Gastrocnemius medialis (tissue), 4 donors: ENCODE measurements at regions not wholly inside any gene's neighbourhood (a gene's known extent, or its start where the extent isn't known, plus 50 kb on each side); places are given as distances from the start of the nearest gene placed in this dataset.

Source experiments
- ATAC-seq, 2 donors: fragments of 150-250 bp; one replicate each; pipeline ENCODE4 v1.9.1; 2016
- DNase-seq, 2 donors: peaks; one replicate each; pipeline ENCODE4 v3.0.0-alpha.2; 2019
- H3K27ac ChIP-seq, 4 donors: fragments of 200-600 bp; sonication (generic); 1 replicate in 1 of 4; 2 replicates in 3 of 4; pipeline ENCODE4 v1.5.1; 2016 to 2018; ENCODE audit warnings: mild to moderate bottlenecking in 2 of 4, moderate library complexity in 1 of 4
- H3K27me3 ChIP-seq, 3 donors: fragments of 200-600 bp; sonication (generic) in 2 of 3; 1 replicate in 1 of 3; 2 replicates in 2 of 3; pipeline versions ENCODE4 v1.5.1 to v1.6.0; 2016 to 2019; ENCODE audit warnings: mild to moderate bottlenecking in 1 of 3, moderate library complexity in 1 of 3
- H3K36me3 ChIP-seq, 2 donors: fragments of 200-600 bp; sonication (generic) in 1 of 2; one replicate each; pipeline ENCODE4 v1.5.1; 2017 to 2018
- H3K4me1 ChIP-seq, 2 donors: fragments of 200-600 bp; sonication (generic) in 1 of 2; one replicate each; pipeline ENCODE4 v1.5.1; 2016 to 2017; ENCODE audit warnings: mild to moderate bottlenecking in 2 of 2
- H3K4me3 ChIP-seq, 4 donors: fragments of 200-600 bp; sonication (generic) in 3 of 4; 1 replicate in 1 of 4; 2 replicates in 3 of 4; pipeline ENCODE4 v1.5.1; 2016 to 2019; ENCODE audit warnings: mild to moderate bottlenecking in 2 of 4
- H3K9me3 ChIP-seq, 3 donors: fragments of 200-600 bp; sonication (generic) in 2 of 3; 1 replicate in 1 of 3; 2 replicates in 2 of 3; pipeline ENCODE4 v1.5.1; 2016 to 2019
- POLR2A ChIP-seq, 2 donors: fragments of 450-650 bp; IDR thresholded peaks; one replicate each; pipeline ENCODE4 v1.6.1; 2017; ENCODE audit warnings: antibody characterized with exemption in 2 of 2, mild to moderate bottlenecking in 2 of 2, moderate library complexity in 2 of 2
- in situ Hi-C, 4 donors: fragments of 200-750 bp; cut with MboI; loops; one replicate each; pipeline versions ENCODE4 v1.15.0 to v1.8.0; 2017; ENCODE audit warnings: low sequenced_read_pairs in 4 of 4
- intact Hi-C: fragments of 100-400 bp; cut with DNase I; formaldehyde crosslinking; loops from one replicate; pipeline ENCODE4 v1.15.1; 2023; ENCODE audit warnings: low total_unique reads
- TF ChIP-seq, protein P1 (sequence below), 5 experiments: fragments of 450-650 bp in 3 of 5; fragments of 200-600 bp in 2 of 5; sonication (generic) in 2 of 5; IDR thresholded peaks in 4 of 5; conservative IDR thresholded peaks in 1 of 5; 1 replicate in 4 of 5; 2 replicates in 1 of 5; pipeline ENCODE4 v1.5.1; 2016 to 2019; ENCODE audit warnings: antibody characterized with exemption in 5 of 5, mild to moderate bottlenecking in 3 of 5, moderate library complexity in 3 of 5

- ATAC-seq (no peak), DNase-seq (no peak)
- no peaks in the 10 kb centered on the region for H3K27me3 ChIP-seq
- intact Hi-C loops, result no loop called here
- no peak overlapping the region for H3K4me3 ChIP-seq
- H3K36me3 ChIP-seq, result no peaks in the 10 kb centered on the region
- no peak overlapping the region for H3K27ac ChIP-seq
- TF ChIP-seq, protein P1, sequence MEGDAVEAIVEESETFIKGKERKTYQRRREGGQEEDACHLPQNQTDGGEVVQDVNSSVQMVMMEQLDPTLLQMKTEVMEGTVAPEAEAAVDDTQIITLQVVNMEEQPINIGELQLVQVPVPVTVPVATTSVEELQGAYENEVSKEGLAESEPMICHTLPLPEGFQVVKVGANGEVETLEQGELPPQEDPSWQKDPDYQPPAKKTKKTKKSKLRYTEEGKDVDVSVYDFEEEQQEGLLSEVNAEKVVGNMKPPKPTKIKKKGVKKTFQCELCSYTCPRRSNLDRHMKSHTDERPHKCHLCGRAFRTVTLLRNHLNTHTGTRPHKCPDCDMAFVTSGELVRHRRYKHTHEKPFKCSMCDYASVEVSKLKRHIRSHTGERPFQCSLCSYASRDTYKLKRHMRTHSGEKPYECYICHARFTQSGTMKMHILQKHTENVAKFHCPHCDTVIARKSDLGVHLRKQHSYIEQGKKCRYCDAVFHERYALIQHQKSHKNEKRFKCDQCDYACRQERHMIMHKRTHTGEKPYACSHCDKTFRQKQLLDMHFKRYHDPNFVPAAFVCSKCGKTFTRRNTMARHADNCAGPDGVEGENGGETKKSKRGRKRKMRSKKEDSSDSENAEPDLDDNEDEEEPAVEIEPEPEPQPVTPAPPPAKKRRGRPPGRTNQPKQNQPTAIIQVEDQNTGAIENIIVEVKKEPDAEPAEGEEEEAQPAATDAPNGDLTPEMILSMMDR (IDR thresholded peaks at IDR 0.05 in 4 of 5, conservative IDR thresholded peaks at IDR 0.05 in 1 of 5), result no peak
- TF ChIP-seq POLR2A (IDR thresholded peaks at IDR 0.05), result no peak
- in situ Hi-C loops, result no loop called here
- H3K9me3 ChIP-seq, result no peaks in the 10 kb centered on the region
- H3K4me1 ChIP-seq, result peaks cover 15 to 21% of the 10 kb centered on the region in 2 donors
These were observed 318.5 kb downstream of the CDK5RAP2 start for GRCh38 chr9:120261419-120261818.

GRCh38 chr9:120259100-120259499 is 320.9 kb downstream of the CDK5RAP2 start:
- no peak for DNase-seq

DNA sequence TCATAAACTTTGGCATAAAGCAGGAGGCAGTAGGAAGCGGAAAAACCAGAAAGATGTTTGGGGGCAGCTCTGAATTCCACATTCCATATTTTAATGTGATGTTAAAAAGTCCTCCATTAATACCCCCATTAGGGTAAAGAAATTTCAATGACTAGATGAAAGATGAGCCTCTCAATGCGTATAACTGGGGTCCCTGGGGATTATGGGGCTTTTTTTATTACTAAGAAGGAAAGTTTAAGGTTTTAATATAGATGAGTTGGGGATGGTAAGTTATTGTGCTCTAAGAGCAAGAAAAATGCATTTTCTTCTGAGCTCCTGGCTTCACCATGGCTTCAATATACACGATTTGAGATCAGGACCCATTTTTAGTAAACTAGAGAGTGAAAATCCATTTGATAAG is 321.9 kb downstream of the CDK5RAP2 start:
- Histone ChIP-seq H3K4me1 (peaks cover 0 to 1% of the 10 kb centered on the region in 2 donors), H3K4me3 (no peak overlapping the region), H3K27me3 (no peaks in the 10 kb centered on the region), H3K9me3 (no peaks in the 10 kb centered on the region), H3K36me3 (no peaks in the 10 kb centered on the region), H3K27ac (no peak overlapping the region)
- TF ChIP-seq POLR2A (IDR thresholded peaks at IDR 0.05), result no peak
- TF ChIP-seq, protein P1 (IDR thresholded peaks at IDR 0.05 in 4 of 5, conservative IDR thresholded peaks at IDR 0.05 in 1 of 5), result no peak
- ATAC-seq (no peak), DNase-seq (no peak)
- in situ Hi-C loops, result no loop called here
- intact Hi-C loops, result no loop called here

More at GRCh38 chr9:120259100-120259499, 320.9 kb downstream of the CDK5RAP2 start:
- in situ Hi-C loops, result no loop called here
- ATAC-seq, result no peak
- intact Hi-C loops, result no loop called here
- no peak for TF ChIP-seq POLR2A (IDR thresholded peaks at IDR 0.05)
- TF ChIP-seq, protein P1 (IDR thresholded peaks at IDR 0.05 in 4 of 5, conservative IDR thresholded peaks at IDR 0.05 in 1 of 5), result no peak
- no peak overlapping the region for H3K27ac ChIP-seq
- no peaks in the 10 kb centered on the region for H3K9me3 ChIP-seq
- peaks cover 0 to 5% of the 10 kb centered on the region in 2 donors for H3K4me1 ChIP-seq
- no peaks in the 10 kb centered on the region for H3K27me3 ChIP-seq
- no peak overlapping the region for H3K4me3 ChIP-seq
- no peaks in the 10 kb centered on the region for H3K36me3 ChIP-seq

DNA sequence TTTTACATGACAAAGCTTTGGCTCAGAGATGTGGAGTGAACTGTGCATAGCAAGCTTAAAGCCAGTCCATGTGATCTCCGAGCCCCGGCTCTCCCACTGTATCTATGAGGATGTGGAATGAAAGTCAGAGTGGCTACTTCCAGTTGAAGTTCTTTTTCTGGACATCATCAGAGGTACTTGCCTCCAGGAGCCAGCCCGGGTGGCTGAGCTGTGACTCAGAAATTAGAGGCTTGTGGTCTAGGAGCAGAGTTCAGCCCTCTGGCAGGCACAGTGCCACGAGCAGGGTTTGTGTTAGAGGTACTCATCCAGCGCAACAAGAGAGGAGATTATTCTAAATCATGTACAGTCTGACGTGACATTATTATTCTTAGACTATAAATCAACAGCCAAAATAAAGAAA is 322.5 kb downstream of the CDK5RAP2 start:
- intact Hi-C loops (no loop called here), in situ Hi-C loops (no loop called here)
- no peak overlapping the region for H3K27ac ChIP-seq
- no peaks in the 10 kb centered on the region for H3K9me3 ChIP-seq
- DNase-seq (no peak), ATAC-seq (no peak)
- H3K4me3 ChIP-seq, result no peak overlapping the region
- no peaks in the 10 kb centered on the region for H3K4me1 ChIP-seq
- no peaks in the 10 kb centered on the region for H3K27me3 ChIP-seq
- H3K36me3 ChIP-seq, result no peaks in the 10 kb centered on the region
- no peak for TF ChIP-seq POLR2A (IDR thresholded peaks at IDR 0.05)
- TF ChIP-seq, protein P1 (IDR thresholded peaks at IDR 0.05 in 4 of 5, conservative IDR thresholded peaks at IDR 0.05 in 1 of 5), result no peak

GRCh38 chr9:120256146-120256545 is 323.8 kb downstream of the CDK5RAP2 start:
- Histone ChIP-seq H3K36me3 (no peaks in the 10 kb centered on the region), H3K4me1 (no peaks in the 10 kb centered on the region), H3K27ac (no peak overlapping the region), H3K27me3 (no peaks in the 10 kb centered on the region), H3K9me3 (no peaks in the 10 kb centered on the region), H3K4me3 (no peak overlapping the region)
- in situ Hi-C loops (no loop called here), intact Hi-C loops (no loop called here)
- TF ChIP-seq POLR2A (IDR thresholded peaks at IDR 0.05), result no peak
- TF ChIP-seq, protein P1 (IDR thresholded peaks at IDR 0.05 in 4 of 5, conservative IDR thresholded peaks at IDR 0.05 in 1 of 5), result no peak
- ATAC-seq (no peak), DNase-seq (no peak)
